HG03025 (cell line): ENCODE measurements at regions not wholly inside any gene's neighbourhood (a gene's known extent, or its start where the extent isn't known, plus 50 kb on each side); places are given as distances from the start of the nearest gene placed in this dataset.
"Not testable (repeated sequence)": the region's sequence is repeated elsewhere in the genome, so short reads cannot be mapped to it uniquely, and the experiment has no call there.

Experiments
- ATAC-seq: cut with Tn5 transposase; IDR thresholded peaks from one replicate; pipeline ENCODE4 v1.9.1; 2021; ENCODE audit warnings: mild to moderate bottlenecking, moderate library complexity; ENCODE audit not compliant: unreplicated experiment, low FRiP score

GRCh38 chr13:54383604-54384003 lies 1355.0 kb downstream of the OLFM4 start:
- no peak for ATAC-seq

- ATAC-seq, result no peak
These were observed 1359.0 kb downstream of the OLFM4 start for GRCh38 chr13:54387625-54388024.

DNA sequence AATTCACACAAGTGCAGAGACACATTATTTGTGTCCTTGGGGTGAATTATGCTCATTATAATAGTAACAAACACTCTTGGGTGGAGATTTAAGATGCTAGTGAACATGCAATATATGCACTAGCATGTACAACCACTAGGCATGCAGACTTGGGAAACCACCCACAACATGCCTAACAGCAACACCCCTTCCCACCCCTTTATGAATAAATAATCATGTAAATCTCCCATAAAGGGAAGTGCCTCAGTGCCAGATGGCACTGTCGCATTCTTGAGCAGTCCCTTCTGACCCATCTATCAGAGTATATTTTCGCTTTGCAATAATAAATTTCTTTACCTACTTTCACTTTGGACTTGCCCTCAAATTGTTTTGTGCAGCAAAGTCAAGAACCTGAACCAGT lies 1362.2 kb downstream of the OLFM4 start:
- ATAC-seq, result no peak

GRCh38 chr13:54394085-54394700 lies 1365.6 kb downstream of the OLFM4 start:
- ATAC-seq, result no peak

DNA sequence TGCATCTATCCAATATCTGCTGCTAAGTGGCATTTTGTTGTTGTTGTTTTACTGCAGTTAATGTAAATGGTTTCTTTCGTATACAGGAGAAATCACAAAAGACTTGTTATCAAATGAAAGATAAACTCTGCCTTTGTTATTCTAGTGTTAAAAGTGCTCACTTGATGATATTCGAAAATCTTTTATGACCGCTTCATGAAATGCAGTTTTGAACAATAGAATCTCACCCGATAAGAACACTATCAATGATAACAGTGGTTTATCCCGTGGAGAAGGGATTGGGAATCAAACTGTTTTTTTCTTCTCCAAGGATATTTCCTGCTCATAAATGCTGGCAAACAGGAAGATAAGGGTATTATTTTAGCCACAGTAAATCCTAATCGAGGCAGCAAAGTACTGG lies 1366.3 kb downstream of the OLFM4 start:
- no peak for ATAC-seq

DNA sequence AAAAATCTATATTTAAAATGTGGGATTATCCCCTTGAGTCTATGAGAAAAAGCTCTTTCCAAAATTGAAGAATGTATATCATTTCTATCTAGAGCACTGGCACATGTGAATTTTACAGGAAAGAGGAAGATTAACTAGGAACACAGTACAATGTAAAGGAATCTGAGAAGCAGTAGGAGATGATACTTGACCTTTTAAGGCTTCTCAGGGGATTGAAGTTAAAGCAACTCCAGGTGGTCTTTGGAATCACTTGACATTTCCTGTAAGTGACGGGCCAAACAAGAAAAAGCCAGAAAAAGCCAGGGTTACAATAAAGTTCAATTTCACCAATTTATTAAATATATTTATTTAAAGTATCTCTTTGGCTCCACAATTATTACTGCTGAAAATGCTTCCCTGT lies 1373.9 kb downstream of the OLFM4 start:
- ATAC-seq, result no peak

GRCh38 chr13:54415753-54416366 lies 1387.2 kb downstream of the OLFM4 start:
- ATAC-seq, result no peak

DNA sequence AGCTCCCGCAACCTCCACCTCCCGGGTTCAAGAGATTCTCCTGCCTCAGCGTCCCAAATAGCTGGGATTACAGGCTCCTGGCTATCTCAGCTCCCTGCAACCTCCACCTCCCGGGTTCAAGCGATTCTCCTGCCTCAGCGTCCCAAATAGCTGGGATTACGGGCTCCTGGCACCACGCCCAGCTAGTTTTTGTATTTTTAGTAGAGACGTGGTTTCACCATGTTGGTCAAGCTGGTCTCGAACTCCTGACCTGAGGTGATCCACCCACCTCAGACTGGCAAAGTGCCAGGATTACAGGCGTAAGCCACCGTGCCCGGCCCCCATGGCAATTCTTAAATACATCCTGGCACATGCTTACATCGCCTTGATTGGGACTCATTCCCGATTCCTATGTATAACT lies 1394.3 kb downstream of the OLFM4 start:
- not testable (repeated sequence) for ATAC-seq

GRCh38 chr13:54424344-54424743 lies 1395.7 kb downstream of the OLFM4 start:
- ATAC-seq, result no peak

DNA sequence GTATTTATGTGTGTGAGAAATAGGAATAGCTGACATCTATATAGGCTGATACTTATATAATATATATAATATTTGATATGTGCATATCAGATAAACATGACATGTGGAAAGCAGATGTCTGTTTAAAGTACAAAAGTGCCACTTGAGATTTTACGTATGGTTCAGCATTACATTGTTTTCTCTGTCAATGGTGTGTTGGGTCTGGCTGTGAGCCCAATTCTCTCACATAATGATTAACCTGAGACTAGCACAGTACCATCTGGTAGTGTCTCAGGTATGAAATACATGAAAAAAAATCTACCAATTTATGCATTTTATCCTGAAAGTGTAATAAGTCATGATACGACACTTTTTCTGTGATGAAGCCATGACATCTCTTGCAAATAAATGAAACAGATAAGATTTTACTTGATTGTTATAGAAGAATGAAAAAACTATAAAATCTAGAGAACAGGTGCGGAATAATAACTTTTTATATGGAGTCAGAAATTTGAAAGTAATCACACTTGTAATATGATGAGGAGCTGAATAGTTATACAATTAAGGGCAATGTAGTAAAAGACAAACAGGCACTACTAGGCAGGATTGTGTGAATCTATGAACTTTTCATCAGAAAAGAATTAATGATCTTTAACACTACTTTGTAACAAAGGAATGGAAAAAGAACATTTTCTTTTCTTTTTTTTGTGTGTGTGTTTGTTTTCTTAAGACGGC lies 1405.0 kb downstream of the OLFM4 start:
- ATAC-seq, result no peak

GRCh38 chr13:54440853-54441400 lies 1412.3 kb downstream of the OLFM4 start:
- not testable (repeated sequence) for ATAC-seq

- no peak for ATAC-seq
These were observed 1416.8 kb downstream of the OLFM4 start for GRCh38 chr13:54445453-54445852.

GRCh38 chr13:54445865-54446264 lies 1417.3 kb downstream of the OLFM4 start:
- no peak for ATAC-seq

DNA sequence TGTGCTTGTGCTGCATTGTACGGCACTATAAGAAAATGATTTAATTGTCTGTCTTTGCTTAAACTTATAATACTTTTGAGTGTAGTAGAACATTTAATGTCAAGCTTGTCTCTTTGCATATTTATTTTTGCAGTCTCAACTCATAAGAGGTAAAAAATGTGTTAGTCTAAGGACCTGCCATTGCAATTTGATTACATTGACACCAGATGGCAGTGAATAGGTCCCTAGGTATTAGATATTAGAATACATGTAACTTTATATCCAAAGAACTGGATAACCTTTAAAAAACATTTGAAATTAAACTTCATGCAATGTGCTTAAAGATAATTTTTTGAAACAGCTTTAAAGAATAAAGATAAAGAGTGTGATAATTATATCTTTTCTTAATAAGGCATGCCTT lies 1421.3 kb downstream of the OLFM4 start:
- ATAC-seq, result no peak

DNA sequence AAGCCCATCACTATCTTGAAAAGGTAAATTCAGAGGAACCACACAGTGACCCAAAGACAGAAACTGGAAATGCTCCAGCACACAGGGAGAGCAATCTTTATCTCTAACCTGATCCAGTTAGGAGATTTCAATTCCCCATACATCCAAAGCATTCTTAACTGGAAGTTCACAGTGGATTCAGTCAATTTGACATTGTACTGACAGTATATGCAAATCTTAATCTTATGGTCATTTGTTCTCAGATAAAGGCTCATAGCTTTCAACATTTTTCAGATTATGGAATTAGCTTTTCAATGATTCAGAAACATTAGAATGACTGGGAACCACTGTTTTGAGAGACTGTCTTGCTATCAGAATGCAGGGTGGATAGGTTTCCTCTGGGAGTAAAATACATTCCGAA lies 1455.6 kb downstream of the OLFM4 start:
- no peak for ATAC-seq

GRCh38 chr13:54486421-54487166 lies 1458.0 kb downstream of the OLFM4 start:
- no peak for ATAC-seq

DNA sequence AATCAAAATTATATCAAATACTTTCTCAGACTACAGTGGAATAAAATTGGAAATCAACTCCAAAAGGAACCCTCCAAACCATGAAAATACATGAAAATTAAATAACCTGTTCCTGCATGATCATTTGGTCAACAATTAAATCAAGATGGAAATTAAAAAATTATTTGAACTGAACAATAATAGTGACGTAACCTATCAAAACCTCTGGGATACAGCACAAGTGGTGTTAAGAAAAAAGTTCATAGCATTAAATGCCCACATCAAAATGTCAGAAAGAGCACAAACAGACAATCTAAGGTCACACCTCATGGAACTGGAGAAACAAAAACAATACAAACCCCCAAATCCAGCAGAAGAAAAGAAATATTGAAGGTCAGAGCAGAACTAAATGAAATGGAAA lies 1460.7 kb downstream of the OLFM4 start:
- ATAC-seq, result no peak

DNA sequence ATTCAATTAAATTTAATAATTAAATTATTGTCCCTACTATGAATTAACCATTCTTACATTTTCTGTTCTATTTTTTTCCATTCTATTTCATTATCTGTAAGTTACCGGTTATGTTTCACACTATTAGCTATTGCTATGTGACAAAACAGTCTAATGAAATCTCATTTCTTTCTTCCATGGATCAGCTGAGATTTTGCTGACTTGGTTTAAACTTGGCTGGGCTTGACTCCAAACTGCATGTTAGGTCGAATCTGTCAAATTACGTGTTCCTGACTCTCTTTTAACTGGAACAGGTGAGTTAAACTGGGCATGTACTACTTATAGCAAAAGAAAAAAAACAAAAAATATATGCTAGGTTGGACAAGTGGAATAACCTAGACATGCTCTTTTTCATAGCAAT lies 1464.4 kb downstream of the OLFM4 start:
- ATAC-seq, result no peak

DNA sequence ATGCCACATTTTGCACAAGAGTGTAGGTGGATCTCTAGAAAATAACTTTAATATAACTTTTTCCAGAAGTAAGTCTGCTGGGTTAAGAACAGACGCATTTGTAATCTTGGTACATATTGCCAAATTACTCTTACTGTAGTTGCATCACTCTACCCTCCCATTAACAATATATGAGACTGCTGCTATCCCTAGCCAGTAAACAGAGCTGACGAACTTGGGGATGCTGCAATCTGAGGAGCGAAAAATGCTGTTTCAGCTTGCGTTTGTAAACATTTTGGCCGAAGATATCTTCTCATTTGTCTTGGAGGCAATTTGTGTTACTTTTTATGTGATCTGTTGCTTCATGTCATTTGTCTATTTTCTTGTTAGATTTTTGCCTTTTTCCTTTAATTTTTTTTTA lies 1482.8 kb downstream of the OLFM4 start:
- ATAC-seq, result no peak

DNA sequence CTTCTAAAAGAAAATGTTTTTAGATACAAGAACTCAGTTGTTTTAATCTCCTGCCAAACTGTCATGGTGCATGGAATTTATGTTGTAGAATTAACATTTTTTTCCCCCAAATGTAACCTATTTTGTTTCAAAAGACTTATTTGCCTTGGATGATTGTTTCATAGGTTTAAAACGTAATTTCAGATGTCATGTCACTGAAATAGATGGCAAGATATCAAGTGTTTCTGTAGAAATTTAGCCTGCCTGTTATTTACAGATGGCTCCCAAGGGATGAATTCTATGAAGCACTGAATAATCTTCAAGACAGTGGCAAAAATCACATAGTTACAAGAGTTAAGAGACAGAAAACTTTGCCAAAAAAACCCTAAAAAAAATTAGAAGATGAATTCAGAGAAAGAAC lies 1484.6 kb downstream of the OLFM4 start:
- ATAC-seq, result no peak

DNA sequence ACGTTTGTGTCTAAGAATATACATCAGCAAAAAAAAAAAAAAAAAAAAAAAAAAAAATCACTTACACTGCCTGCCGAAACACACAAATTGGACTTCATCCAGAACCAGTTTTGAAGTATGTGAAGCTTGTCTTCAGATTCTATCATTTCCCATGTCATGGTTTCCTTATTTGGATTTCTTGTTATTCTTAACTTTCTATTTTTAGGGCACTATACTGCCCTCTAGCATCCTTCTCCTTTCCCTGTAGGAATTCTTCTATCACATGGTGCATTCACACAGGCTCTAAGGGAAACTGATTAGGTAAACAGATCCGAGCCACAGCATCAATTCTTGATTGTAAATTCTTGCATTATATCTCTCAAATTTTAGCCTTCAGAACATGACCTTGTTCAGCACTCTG lies 1507.5 kb downstream of the OLFM4 start:
- ATAC-seq, result no peak
